ENCODE measurements at regions not wholly inside any gene's neighbourhood (a gene's known extent, or its start where the extent isn't known, plus 50 kb on each side); places are given as distances from the start of the nearest gene placed in this dataset.

- in situ Hi-C loops (cut with HindIII; ENCODE audit: low pct_ligation_motif_present, low sequenced_read_pairs), result no loop called here
- H3K27me3 ChIP-seq (replicated peaks), result no peaks in the 10 kb centered on the region
- no peak overlapping the region for H3K4me3 ChIP-seq (ENCODE audit: low read depth, low read length)
- no peak overlapping the region for H3K27ac ChIP-seq
- no peak for TF ChIP-seq CTCF (IDR thresholded peaks at IDR 0.05; ENCODE audit: low read depth, low read length, missing control alignments)
- no peaks in the 10 kb centered on the region for H3K36me3 ChIP-seq (replicated peaks)
- no peak for DNase-seq
These were observed 785.9 kb downstream of the EPHA4 start for GRCh38 chr2:220786216-220786615.

GRCh38 chr2:220787251-220787650 lies 784.9 kb downstream of the EPHA4 start:
- in situ Hi-C loops (cut with HindIII; ENCODE audit: low pct_ligation_motif_present, low sequenced_read_pairs), result no loop called here

GRCh38 chr2:220789961-220790360 lies 782.1 kb downstream of the EPHA4 start:
- Histone ChIP-seq H3K27me3 (replicated peaks) (no peaks in the 10 kb centered on the region), H3K4me3 (ENCODE audit: low read depth, low read length) (no peak overlapping the region), H3K27ac (no peak overlapping the region), H3K36me3 (replicated peaks) (no peaks in the 10 kb centered on the region)
- in situ Hi-C loops (cut with HindIII; ENCODE audit: low pct_ligation_motif_present, low sequenced_read_pairs), result no loop called here
- DNase-seq, result no peak
- TF ChIP-seq CTCF (IDR thresholded peaks at IDR 0.05; ENCODE audit: low read depth, low read length, missing control alignments), result no peak

More at GRCh38 chr2:220787251-220787650, 784.9 kb downstream of the EPHA4 start:
- H3K27ac ChIP-seq, result no peak overlapping the region
- no peak for DNase-seq
- TF ChIP-seq CTCF (IDR thresholded peaks at IDR 0.05; ENCODE audit: low read depth, low read length, missing control alignments), result no peak
- no peaks in the 10 kb centered on the region for H3K36me3 ChIP-seq (replicated peaks)
- no peaks in the 10 kb centered on the region for H3K27me3 ChIP-seq (replicated peaks)
- no peak overlapping the region for H3K4me3 ChIP-seq (ENCODE audit: low read depth, low read length)

GRCh38 chr2:220795705-220796104 lies 776.4 kb downstream of the EPHA4 start:
- Histone ChIP-seq H3K36me3 (replicated peaks) (no peaks in the 10 kb centered on the region), H3K27ac (no peak overlapping the region), H3K27me3 (replicated peaks) (no peaks in the 10 kb centered on the region), H3K4me3 (ENCODE audit: low read depth, low read length) (no peak overlapping the region)
- in situ Hi-C loops (cut with HindIII; ENCODE audit: low pct_ligation_motif_present, low sequenced_read_pairs), result no loop called here
- no peak for DNase-seq
- no peak for TF ChIP-seq CTCF (IDR thresholded peaks at IDR 0.05; ENCODE audit: low read depth, low read length, missing control alignments)

GRCh38 chr2:220811115-220811514 lies 761.0 kb downstream of the EPHA4 start:
- Histone ChIP-seq H3K36me3 (replicated peaks) (no peaks in the 10 kb centered on the region), H3K27ac (no peak overlapping the region), H3K27me3 (replicated peaks) (no peaks in the 10 kb centered on the region), H3K4me3 (ENCODE audit: low read depth, low read length) (no peak overlapping the region)
- no peak for TF ChIP-seq CTCF (IDR thresholded peaks at IDR 0.05; ENCODE audit: low read depth, low read length, missing control alignments)
- in situ Hi-C loops (cut with HindIII; ENCODE audit: low pct_ligation_motif_present, low sequenced_read_pairs), result no loop called here
- DNase-seq, result no peak

GRCh38 chr2:220811952-220812570 lies 760.0 kb downstream of the EPHA4 start:
- peak overlapping the region; percentile 54 for H3K27ac ChIP-seq
- H3K36me3 ChIP-seq (replicated peaks), result no peaks in the 10 kb centered on the region
- in situ Hi-C loops (cut with HindIII; ENCODE audit: low pct_ligation_motif_present, low sequenced_read_pairs), result no loop called here
- H3K27me3 ChIP-seq (replicated peaks), result no peaks in the 10 kb centered on the region
- no peak for TF ChIP-seq CTCF (IDR thresholded peaks at IDR 0.05; ENCODE audit: low read depth, low read length, missing control alignments)
- no peak overlapping the region for H3K4me3 ChIP-seq (ENCODE audit: low read depth, low read length)
- peak; percentile 32 for DNase-seq
